ENCODE measurements at regions not wholly inside any gene's neighbourhood (a gene's known extent, or its start where the extent isn't known, plus 50 kb on each side); places are given as distances from the start of the nearest gene placed in this dataset.

DNA sequence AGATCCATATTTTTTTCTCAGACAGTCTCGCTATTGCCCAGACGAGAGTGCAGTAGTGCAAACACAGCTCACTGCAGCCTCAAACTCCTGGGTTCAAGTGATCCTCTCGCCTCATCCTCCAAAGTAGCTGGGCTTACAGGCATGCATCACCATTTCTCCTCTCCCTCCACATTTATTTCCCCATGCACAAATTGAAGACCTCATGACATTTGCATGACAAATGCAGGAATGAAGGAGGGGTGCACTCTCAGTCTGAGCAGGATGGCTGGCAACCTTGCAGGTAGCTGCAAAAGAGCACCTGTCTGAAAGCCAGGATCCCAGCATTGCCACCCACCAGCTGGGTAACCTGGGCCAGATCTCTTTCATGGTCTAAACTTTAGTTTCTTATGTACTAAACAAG lies 111.2 kb downstream of the SH3TC2 start:
- TF ChIP-seq, protein P1, sequence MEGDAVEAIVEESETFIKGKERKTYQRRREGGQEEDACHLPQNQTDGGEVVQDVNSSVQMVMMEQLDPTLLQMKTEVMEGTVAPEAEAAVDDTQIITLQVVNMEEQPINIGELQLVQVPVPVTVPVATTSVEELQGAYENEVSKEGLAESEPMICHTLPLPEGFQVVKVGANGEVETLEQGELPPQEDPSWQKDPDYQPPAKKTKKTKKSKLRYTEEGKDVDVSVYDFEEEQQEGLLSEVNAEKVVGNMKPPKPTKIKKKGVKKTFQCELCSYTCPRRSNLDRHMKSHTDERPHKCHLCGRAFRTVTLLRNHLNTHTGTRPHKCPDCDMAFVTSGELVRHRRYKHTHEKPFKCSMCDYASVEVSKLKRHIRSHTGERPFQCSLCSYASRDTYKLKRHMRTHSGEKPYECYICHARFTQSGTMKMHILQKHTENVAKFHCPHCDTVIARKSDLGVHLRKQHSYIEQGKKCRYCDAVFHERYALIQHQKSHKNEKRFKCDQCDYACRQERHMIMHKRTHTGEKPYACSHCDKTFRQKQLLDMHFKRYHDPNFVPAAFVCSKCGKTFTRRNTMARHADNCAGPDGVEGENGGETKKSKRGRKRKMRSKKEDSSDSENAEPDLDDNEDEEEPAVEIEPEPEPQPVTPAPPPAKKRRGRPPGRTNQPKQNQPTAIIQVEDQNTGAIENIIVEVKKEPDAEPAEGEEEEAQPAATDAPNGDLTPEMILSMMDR (IDR thresholded peaks at IDR 0.05): no peak
- no peak for TF ChIP-seq POLR2A (IDR thresholded peaks at IDR 0.05)
